ENCODE measurements at regions not wholly inside any gene's neighbourhood (a gene's known extent, or its start where the extent isn't known, plus 50 kb on each side); places are given as distances from the start of the nearest gene placed in this dataset.

DNA sequence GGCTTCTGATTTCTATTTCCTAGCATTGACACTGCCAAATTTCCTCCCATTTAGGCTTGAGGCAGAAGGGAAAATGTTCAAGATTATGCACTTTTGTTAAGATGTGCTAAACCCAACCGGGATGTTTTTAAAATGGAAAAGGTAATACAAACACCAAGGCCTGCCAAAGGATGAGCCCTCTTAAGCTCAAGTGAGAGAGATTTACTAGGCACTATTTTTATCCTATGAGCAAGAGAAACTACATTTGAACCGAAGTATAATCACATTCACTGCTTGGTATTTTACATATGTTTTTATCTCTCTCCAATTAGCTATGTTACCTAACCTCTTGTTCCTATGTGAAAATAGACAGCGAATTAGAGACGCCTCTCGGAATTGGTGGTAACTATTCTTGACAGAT lies 295.8 kb downstream of the GABRB3 start:
- Mint-ChIP-seq H3K36me3 (ENCODE audit: low read depth) (no peaks in the 10 kb centered on the region), H3K4me1 (ENCODE audit: low read depth) (no peaks in the 10 kb centered on the region), H3K27me3 (ENCODE audit: low read depth) (no peaks in the 10 kb centered on the region), H3K4me3 (no peak overlapping the region), H3K27ac (no peak overlapping the region), H3K9me3 (peaks cover 68% of the 10 kb centered on the region)
- DNase-seq (ENCODE audit: low spot score) = no peak

DNA sequence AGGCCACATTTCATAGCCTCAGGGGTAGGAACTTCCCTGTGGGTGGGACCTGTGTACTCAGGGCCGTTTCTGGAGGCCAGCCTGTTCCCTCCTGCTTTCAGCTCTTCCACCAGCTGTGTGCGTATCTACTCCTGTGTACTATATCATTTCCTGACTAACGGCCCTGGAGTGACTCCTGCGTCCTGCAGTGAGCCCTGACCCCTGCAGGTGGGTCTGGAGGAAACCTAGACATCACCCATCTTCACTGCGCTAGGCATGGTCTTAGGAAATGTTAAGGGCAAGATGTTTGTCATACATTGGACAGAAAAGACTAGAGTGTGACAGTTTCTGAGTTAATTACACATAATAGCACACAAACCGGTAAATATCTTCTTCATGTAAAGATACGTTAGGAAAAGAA lies 297.3 kb downstream of the GABRB3 start:
- H3K27ac Mint-ChIP-seq = no peak overlapping the region
- no peaks in the 10 kb centered on the region for H3K27me3 Mint-ChIP-seq (ENCODE audit: low read depth)
- DNase-seq (ENCODE audit: low spot score) = no peak
- H3K9me3 Mint-ChIP-seq = peaks cover 65% of the 10 kb centered on the region
- H3K4me1 Mint-ChIP-seq (ENCODE audit: low read depth) = no peaks in the 10 kb centered on the region
- H3K36me3 Mint-ChIP-seq (ENCODE audit: low read depth) = no peaks in the 10 kb centered on the region
- H3K4me3 Mint-ChIP-seq = no peak overlapping the region

- H3K27ac Mint-ChIP-seq = no peak overlapping the region
- no peak for DNase-seq (ENCODE audit: low spot score)
- no peaks in the 10 kb centered on the region for H3K4me1 Mint-ChIP-seq (ENCODE audit: low read depth)
- H3K4me3 Mint-ChIP-seq = no peak overlapping the region
- peaks cover 74% of the 10 kb centered on the region for H3K9me3 Mint-ChIP-seq
- no peaks in the 10 kb centered on the region for H3K27me3 Mint-ChIP-seq (ENCODE audit: low read depth)
- H3K36me3 Mint-ChIP-seq (ENCODE audit: low read depth) = no peaks in the 10 kb centered on the region
These were observed 300.2 kb downstream of the GABRB3 start for GRCh38 chr15:26472661-26473060.

DNA sequence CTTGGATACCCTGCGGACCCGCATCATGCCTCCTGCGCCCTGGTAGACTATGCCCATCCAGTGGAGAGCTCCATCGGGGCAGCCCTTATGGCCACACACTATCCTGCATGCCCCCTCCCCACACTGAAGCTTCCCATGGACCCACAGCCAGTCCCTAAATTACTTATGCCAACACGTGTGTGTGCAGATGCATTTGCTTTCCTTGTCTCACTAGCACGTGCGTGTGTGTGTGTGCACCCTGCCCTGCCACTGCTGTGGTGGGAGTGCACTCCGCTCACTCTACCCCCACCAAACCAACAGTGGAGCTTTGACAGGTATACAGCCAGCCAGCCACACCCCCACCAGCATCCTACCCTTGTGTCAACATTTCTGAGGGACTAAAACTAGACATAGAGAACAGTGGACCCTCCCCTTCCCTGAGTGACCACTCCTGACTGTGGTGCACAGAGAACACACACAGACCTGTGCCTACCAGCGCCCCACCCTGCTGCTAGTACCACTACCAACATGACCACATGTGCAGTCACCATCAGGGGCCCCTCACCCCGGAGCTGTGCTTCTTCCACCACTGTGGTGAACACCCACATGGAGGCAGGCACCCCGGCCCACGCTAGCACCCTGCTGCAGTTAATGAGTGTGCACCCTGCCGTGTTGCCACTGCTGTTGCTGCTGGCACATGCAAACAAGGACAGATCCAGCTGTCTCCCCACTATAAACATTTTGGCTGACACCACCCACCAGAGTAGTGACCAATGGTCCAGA lies 310.8 kb downstream of the GABRB3 start:
- no peaks in the 10 kb centered on the region for H3K36me3 Mint-ChIP-seq (ENCODE audit: low read depth)
- peaks cover 78% of the 10 kb centered on the region for H3K9me3 Mint-ChIP-seq
- H3K27ac Mint-ChIP-seq = no peak overlapping the region
- no peak for DNase-seq (ENCODE audit: low spot score)
- H3K27me3 Mint-ChIP-seq (ENCODE audit: low read depth) = no peaks in the 10 kb centered on the region
- no peak overlapping the region for H3K4me3 Mint-ChIP-seq
- no peaks in the 10 kb centered on the region for H3K4me1 Mint-ChIP-seq (ENCODE audit: low read depth)

DNA sequence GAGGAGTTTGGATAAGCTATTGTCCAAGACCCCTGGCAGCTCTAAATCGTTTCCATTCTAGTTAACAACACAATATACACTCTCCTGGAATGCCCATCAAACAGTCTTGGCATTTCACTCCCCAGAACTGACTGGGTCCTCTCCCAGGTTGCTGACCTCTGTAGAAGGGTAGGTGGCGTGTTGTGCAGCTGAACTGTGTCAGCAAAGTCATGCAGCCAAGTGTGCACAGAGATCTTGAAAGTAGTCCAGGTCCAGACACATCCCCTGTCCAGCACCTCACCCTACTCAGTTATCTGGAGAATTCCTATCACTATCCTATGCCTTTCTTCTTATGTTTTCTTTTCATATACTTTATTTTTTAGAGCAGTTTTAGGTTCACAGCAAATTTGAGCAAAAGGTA lies 312.7 kb downstream of the GABRB3 start:
- Mint-ChIP-seq H3K36me3 (ENCODE audit: low read depth) (no peaks in the 10 kb centered on the region), H3K9me3 (peaks cover 81% of the 10 kb centered on the region), H3K27ac (no peak overlapping the region), H3K27me3 (ENCODE audit: low read depth) (no peaks in the 10 kb centered on the region), H3K4me1 (ENCODE audit: low read depth) (no peaks in the 10 kb centered on the region), H3K4me3 (no peak overlapping the region)
- DNase-seq (ENCODE audit: low spot score) = no peak

DNA sequence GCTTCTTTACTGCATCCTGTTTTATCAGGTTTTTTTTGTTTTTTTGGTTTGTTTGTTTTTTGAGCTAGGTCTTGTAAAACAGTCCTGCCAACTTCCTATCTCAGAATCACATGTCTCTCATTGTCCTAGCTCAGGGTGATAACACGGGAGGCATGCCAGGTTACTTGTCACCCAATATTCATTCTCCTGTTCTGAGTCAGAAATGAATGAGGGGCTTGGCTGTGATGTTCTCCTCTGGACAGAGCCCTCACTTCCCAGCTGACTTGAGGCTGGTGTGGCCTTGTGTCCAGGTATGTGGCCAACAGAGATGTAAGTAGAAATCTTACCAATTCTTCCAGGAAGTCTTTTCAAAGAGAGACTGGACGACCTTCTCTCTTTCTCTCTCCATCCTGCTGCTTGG lies 317.0 kb downstream of the GABRB3 start:
- Mint-ChIP-seq H3K27me3 (ENCODE audit: low read depth) (no peaks in the 10 kb centered on the region), H3K4me3 (no peak overlapping the region), H3K27ac (no peak overlapping the region), H3K4me1 (ENCODE audit: low read depth) (no peaks in the 10 kb centered on the region), H3K9me3 (peaks cover 64% of the 10 kb centered on the region), H3K36me3 (ENCODE audit: low read depth) (no peaks in the 10 kb centered on the region)
- DNase-seq (ENCODE audit: low spot score) = no peak

GRCh38 chr15:26453914-26454313 lies 319.0 kb downstream of the GABRB3 start:
- no peaks in the 10 kb centered on the region for H3K27me3 Mint-ChIP-seq (ENCODE audit: low read depth)
- DNase-seq (ENCODE audit: low spot score) = no peak
- peaks cover 66% of the 10 kb centered on the region for H3K9me3 Mint-ChIP-seq
- H3K36me3 Mint-ChIP-seq (ENCODE audit: low read depth) = no peaks in the 10 kb centered on the region
- H3K4me3 Mint-ChIP-seq = no peak overlapping the region
- no peak overlapping the region for H3K27ac Mint-ChIP-seq
- no peaks in the 10 kb centered on the region for H3K4me1 Mint-ChIP-seq (ENCODE audit: low read depth)

DNA sequence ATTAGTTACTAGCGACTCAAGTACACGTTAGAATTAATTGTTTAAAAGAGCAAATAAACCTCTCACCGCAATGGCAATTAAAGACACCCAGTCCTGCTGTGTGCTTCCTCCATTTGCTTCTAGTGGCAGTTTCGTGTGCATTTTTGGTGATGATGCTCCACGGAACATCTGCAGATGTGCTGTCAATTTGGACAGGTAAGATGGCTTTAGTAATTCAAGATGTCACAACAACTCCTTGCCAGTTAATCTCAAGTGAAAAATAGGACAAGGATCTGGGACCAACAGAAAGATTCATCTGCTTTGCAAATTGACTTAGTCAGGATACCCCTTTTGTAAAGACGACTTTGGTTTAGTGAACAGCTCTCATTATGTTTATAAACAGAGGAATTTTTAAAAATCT lies 320.9 kb downstream of the GABRB3 start:
- no peak overlapping the region for H3K27ac Mint-ChIP-seq

DNA sequence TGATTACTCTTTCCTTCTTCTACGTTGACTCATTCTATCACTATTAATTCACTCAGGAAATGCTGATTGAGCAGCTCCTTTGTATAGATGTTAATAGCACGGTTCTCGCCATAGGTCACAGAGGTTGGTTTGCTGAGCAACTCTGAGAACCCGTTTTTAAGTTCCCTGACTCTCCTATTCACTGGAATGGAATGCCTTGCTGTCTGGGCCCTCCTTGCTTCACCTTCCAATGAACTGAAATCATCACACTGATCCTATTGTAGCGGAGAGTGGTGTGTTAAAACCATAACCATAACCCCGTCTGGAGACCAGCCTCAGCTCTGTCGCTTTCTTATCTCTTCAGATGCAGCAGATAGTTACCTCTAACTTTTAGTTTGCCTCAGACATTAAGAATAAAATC lies 323.6 kb downstream of the GABRB3 start:
- H3K9me3 Mint-ChIP-seq = peaks cover 31% of the 10 kb centered on the region
- no peak for DNase-seq (ENCODE audit: low spot score)

More for the DNA sequence above, 320.9 kb downstream of the GABRB3 start:
- H3K4me1 Mint-ChIP-seq (ENCODE audit: low read depth) = no peaks in the 10 kb centered on the region
- peaks cover 48% of the 10 kb centered on the region for H3K9me3 Mint-ChIP-seq
- no peak overlapping the region for H3K4me3 Mint-ChIP-seq
- H3K36me3 Mint-ChIP-seq (ENCODE audit: low read depth) = no peaks in the 10 kb centered on the region
- no peaks in the 10 kb centered on the region for H3K27me3 Mint-ChIP-seq (ENCODE audit: low read depth)
- DNase-seq (ENCODE audit: low spot score) = no peak

GRCh38 chr15:26443321-26443720 lies 329.5 kb downstream of the GABRB3 start:
- no peak for DNase-seq (ENCODE audit: low spot score)
- no peaks in the 10 kb centered on the region for H3K27me3 Mint-ChIP-seq (ENCODE audit: low read depth)
- H3K4me3 Mint-ChIP-seq = no peak overlapping the region
- no peaks in the 10 kb centered on the region for H3K36me3 Mint-ChIP-seq (ENCODE audit: low read depth)
- H3K9me3 Mint-ChIP-seq = peaks cover 35% of the 10 kb centered on the region
- no peak overlapping the region for H3K27ac Mint-ChIP-seq
- H3K4me1 Mint-ChIP-seq (ENCODE audit: low read depth) = no peaks in the 10 kb centered on the region

More for the DNA sequence above, 323.6 kb downstream of the GABRB3 start:
- Mint-ChIP-seq H3K4me3 (no peak overlapping the region), H3K27ac (no peak overlapping the region), H3K27me3 (ENCODE audit: low read depth) (no peaks in the 10 kb centered on the region), H3K4me1 (ENCODE audit: low read depth) (no peaks in the 10 kb centered on the region), H3K36me3 (ENCODE audit: low read depth) (no peaks in the 10 kb centered on the region)

DNA sequence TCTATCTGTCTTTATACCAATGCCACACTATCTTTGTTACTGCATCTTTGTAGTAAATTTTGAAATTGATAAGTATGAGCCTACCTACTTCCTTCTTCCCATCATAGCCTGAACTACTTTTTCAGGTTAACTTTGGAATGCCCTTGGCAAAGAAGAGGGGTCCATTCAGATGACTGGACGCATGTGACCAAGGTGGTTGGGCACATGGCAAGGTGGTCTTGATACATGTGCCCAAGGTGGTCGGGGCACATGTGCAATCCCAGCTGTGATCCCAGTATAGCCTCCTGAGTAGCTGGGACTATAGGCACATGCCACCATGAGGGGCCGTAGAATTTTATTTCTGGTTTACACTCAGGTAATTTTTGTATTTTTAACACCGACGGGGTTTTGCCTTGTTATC lies 330.2 kb downstream of the GABRB3 start:
- Mint-ChIP-seq H3K27ac (no peak overlapping the region), H3K4me3 (no peak overlapping the region), H3K4me1 (ENCODE audit: low read depth) (no peaks in the 10 kb centered on the region), H3K27me3 (ENCODE audit: low read depth) (no peaks in the 10 kb centered on the region), H3K36me3 (ENCODE audit: low read depth) (no peaks in the 10 kb centered on the region), H3K9me3 (peaks cover 39% of the 10 kb centered on the region)
- no peak for DNase-seq (ENCODE audit: low spot score)

- peaks cover 57% of the 10 kb centered on the region for H3K9me3 Mint-ChIP-seq
- H3K27ac Mint-ChIP-seq = no peak overlapping the region
- H3K36me3 Mint-ChIP-seq (ENCODE audit: low read depth) = no peaks in the 10 kb centered on the region
- H3K4me1 Mint-ChIP-seq (ENCODE audit: low read depth) = no peaks in the 10 kb centered on the region
- no peak overlapping the region for H3K4me3 Mint-ChIP-seq
- H3K27me3 Mint-ChIP-seq (ENCODE audit: low read depth) = no peaks in the 10 kb centered on the region
- DNase-seq (ENCODE audit: low spot score) = no peak
These were observed 333.2 kb downstream of the GABRB3 start for GRCh38 chr15:26439681-26440080.

GRCh38 chr15:26438718-26439117 lies 334.1 kb downstream of the GABRB3 start:
- H3K27ac Mint-ChIP-seq = no peak overlapping the region
- no peaks in the 10 kb centered on the region for H3K36me3 Mint-ChIP-seq (ENCODE audit: low read depth)
- H3K4me1 Mint-ChIP-seq (ENCODE audit: low read depth) = no peaks in the 10 kb centered on the region
- H3K9me3 Mint-ChIP-seq = peaks cover 63% of the 10 kb centered on the region
- no peaks in the 10 kb centered on the region for H3K27me3 Mint-ChIP-seq (ENCODE audit: low read depth)
- DNase-seq (ENCODE audit: low spot score) = no peak
- no peak overlapping the region for H3K4me3 Mint-ChIP-seq

- Mint-ChIP-seq H3K36me3 (ENCODE audit: low read depth) (no peaks in the 10 kb centered on the region), H3K27me3 (ENCODE audit: low read depth) (no peaks in the 10 kb centered on the region), H3K4me3 (no peak overlapping the region), H3K4me1 (ENCODE audit: low read depth) (no peaks in the 10 kb centered on the region), H3K27ac (no peak overlapping the region), H3K9me3 (peaks cover 65% of the 10 kb centered on the region)
- no peak for DNase-seq (ENCODE audit: low spot score)
These were observed 334.6 kb downstream of the GABRB3 start for GRCh38 chr15:26438316-26438715.

GRCh38 chr15:26433818-26434217 lies 339.0 kb downstream of the GABRB3 start:
- Mint-ChIP-seq H3K4me1 (ENCODE audit: low read depth) (no peaks in the 10 kb centered on the region), H3K27ac (no peak overlapping the region), H3K9me3 (peaks cover 59% of the 10 kb centered on the region), H3K36me3 (ENCODE audit: low read depth) (no peaks in the 10 kb centered on the region), H3K4me3 (no peak overlapping the region), H3K27me3 (ENCODE audit: low read depth) (no peaks in the 10 kb centered on the region)
- no peak for DNase-seq (ENCODE audit: low spot score)
